ENCODE measurements at regions not wholly inside any gene's neighbourhood (a gene's known extent, or its start where the extent isn't known, plus 50 kb on each side); places are given as distances from the start of the nearest gene placed in this dataset.

- FAIRE-seq (no peak), DNase-seq (ENCODE audit: insufficient read length, low spot score) (no peak)
- TF ChIP-seq POLR2A (IDR thresholded peaks at IDR 0.05; ENCODE audit: low read depth, low read length) (no peak), POU2F2 (IDR thresholded peaks at IDR 0.05; ENCODE audit: low read depth, low read length) (no peak), SPI1 (IDR thresholded peaks at IDR 0.05; ENCODE audit: low read depth, low read length) (no peak), TAF1 (IDR thresholded peaks at IDR 0.05; ENCODE audit: low read depth, low read length) (no peak), POLR2AphosphoS5 (IDR thresholded peaks at IDR 0.05; ENCODE audit: low read depth, low read length) (no peak)
Observed at GRCh38 chr1:198809247-198809646, 170.4 kb downstream of the PTPRC start.

DNA sequence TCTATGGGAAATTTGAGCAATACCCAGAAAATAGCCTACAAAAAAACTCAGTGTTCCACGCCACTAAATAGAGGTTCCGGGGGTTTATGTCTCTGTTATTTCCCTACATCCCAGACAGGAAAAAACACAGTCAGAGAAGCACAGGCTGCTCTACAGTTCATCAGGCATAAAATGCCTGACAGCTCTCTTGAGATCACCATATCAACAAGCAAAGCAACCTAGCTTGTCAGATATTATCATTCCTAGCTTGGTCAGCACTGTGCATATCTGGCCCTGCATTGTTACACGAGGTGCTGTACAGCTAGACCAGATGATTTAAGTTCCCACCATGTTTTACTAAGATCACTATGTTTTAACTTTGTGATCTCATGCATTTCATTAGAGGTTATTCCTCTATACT lies 172.6 kb downstream of the PTPRC start:
- no peak for TF ChIP-seq SPI1 (IDR thresholded peaks at IDR 0.05; ENCODE audit: low read depth, low read length)
- no peak for TF ChIP-seq POU2F2 (IDR thresholded peaks at IDR 0.05; ENCODE audit: low read depth, low read length)
- no peak for TF ChIP-seq PAX5 (IDR thresholded peaks at IDR 0.05; ENCODE audit: insufficient read depth, low read length, severe bottlenecking)
- FAIRE-seq (no peak), DNase-seq (ENCODE audit: insufficient read length, low spot score) (no peak)

- TF ChIP-seq POLR2A (IDR thresholded peaks at IDR 0.05; ENCODE audit: low read depth, low read length) (no peak), TAF1 (IDR thresholded peaks at IDR 0.05; ENCODE audit: low read depth, low read length) (no peak), SPI1 (IDR thresholded peaks at IDR 0.05; ENCODE audit: low read depth, low read length) (no peak), PAX5 (IDR thresholded peaks at IDR 0.05; ENCODE audit: insufficient read depth, low read length, severe bottlenecking) (no peak), POLR2AphosphoS5 (IDR thresholded peaks at IDR 0.05; ENCODE audit: low read depth, low read length) (no peak), POU2F2 (IDR thresholded peaks at IDR 0.05; ENCODE audit: low read depth, low read length) (no peak)
- DNase-seq (ENCODE audit: insufficient read length, low spot score) (no peak), FAIRE-seq (no peak)
Observed at GRCh38 chr1:198823626-198824025, 184.8 kb downstream of the PTPRC start.

DNA sequence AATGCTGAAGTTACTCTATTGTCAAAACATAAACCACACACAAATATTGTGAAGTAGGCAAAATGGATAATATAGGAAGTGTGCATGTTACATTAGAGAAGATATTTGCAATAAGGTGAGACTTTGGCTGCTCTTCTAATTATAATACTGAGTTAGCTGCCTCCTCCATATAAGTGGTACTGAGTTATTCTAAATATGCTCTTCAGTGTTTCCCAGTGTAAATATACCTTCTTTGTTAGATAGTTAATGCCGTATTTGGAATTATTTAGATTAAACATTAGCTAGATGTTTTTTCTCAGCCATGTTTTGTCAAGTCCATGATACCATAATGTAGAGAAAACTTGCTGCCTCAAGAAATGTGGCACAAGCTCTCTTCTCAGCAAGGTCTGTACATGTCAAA lies 186.4 kb downstream of the PTPRC start:
- TF ChIP-seq TAF1 (IDR thresholded peaks at IDR 0.05; ENCODE audit: low read depth, low read length), result no peak
- TF ChIP-seq SPI1 (IDR thresholded peaks at IDR 0.05; ENCODE audit: low read depth, low read length), result no peak
- no peak for TF ChIP-seq POLR2A (IDR thresholded peaks at IDR 0.05; ENCODE audit: low read depth, low read length)
- TF ChIP-seq POLR2AphosphoS5 (IDR thresholded peaks at IDR 0.05; ENCODE audit: low read depth, low read length), result no peak
- TF ChIP-seq PAX5 (IDR thresholded peaks at IDR 0.05; ENCODE audit: insufficient read depth, low read length, severe bottlenecking), result no peak
- no peak for TF ChIP-seq POU2F2 (IDR thresholded peaks at IDR 0.05; ENCODE audit: low read depth, low read length)
- no peak for FAIRE-seq
- no peak for DNase-seq (ENCODE audit: insufficient read length, low spot score)

DNA sequence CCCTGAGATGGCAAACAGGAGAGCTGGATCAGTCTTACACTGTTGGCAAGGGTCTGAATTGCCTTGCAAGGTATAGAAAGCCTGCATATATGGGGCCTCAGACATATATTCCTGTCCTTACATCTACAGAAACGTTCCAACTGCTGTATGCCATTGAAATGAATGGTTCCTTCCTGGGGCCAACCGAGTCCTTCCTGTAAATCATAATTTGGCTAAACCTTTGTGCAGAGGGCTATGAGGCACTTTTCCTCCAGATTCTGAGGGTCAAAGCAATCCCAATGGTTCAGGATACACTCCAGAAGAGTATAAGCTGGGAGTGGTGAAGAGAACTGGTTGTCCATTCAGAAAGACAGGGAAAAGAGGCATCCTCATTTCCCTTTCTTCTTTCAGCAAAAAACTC lies 190.5 kb downstream of the PTPRC start:
- TF ChIP-seq TAF1 (IDR thresholded peaks at IDR 0.05; ENCODE audit: low read depth, low read length) (no peak), POLR2AphosphoS5 (IDR thresholded peaks at IDR 0.05; ENCODE audit: low read depth, low read length) (no peak), SPI1 (IDR thresholded peaks at IDR 0.05; ENCODE audit: low read depth, low read length) (no peak), POU2F2 (IDR thresholded peaks at IDR 0.05; ENCODE audit: low read depth, low read length) (no peak)
- DNase-seq (ENCODE audit: insufficient read length, low spot score) (no peak), FAIRE-seq (no peak)

DNA sequence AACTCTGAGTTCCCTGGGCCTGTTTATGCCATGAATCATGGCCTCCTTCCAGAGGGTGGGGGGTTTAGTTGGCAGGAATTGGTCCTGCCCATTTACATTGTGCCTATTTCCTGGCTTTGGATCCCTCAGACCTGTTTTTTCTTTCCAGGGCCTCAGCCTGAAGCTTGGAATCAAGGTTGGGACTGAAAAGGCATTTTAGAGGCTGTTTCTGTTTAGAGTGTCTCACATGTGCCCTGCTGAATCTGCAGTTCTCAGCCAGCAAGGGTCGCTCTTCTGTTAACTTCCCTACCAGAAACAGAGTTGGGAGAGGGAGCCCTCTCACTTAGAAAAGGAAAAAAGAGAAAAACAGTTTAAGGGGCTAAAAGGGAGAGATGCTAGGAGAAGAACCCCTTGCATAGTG lies 191.1 kb downstream of the PTPRC start:
- no peak for TF ChIP-seq POLR2AphosphoS5 (IDR thresholded peaks at IDR 0.05; ENCODE audit: low read depth, low read length)
- TF ChIP-seq POU2F2 (IDR thresholded peaks at IDR 0.05; ENCODE audit: low read depth, low read length), result no peak
- no peak for TF ChIP-seq POLR2A (IDR thresholded peaks at IDR 0.05; ENCODE audit: low read depth, low read length)
- no peak for TF ChIP-seq SPI1 (IDR thresholded peaks at IDR 0.05; ENCODE audit: low read depth, low read length)
- TF ChIP-seq TAF1 (IDR thresholded peaks at IDR 0.05; ENCODE audit: low read depth, low read length), result no peak
- no peak for TF ChIP-seq PAX5 (IDR thresholded peaks at IDR 0.05; ENCODE audit: insufficient read depth, low read length, severe bottlenecking)
- DNase-seq (ENCODE audit: insufficient read length, low spot score) (no peak), FAIRE-seq (no peak)

DNA sequence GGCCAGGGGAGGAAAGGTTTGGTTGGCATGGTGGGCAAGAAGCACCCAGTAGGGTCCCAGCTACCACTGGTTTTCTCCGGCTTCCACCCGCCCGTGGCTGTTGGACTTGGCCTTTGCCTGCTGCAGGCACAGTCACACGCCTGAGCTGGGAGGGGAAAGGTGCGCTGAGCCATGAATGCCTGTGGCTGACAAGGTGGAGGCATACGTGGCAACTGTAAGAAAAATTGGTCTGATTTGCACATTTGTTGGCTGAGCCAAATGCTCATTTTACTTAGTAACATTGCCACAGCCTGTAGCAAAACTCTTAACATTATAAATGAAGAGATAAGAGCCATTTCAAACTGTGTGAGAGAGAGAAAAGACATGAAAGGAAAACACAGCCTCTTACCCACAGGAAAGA lies 191.6 kb downstream of the PTPRC start:
- DNase-seq (ENCODE audit: insufficient read length, low spot score), result no peak
- FAIRE-seq, result no peak
- no peak for TF ChIP-seq TAF1 (IDR thresholded peaks at IDR 0.05; ENCODE audit: low read depth, low read length)

DNA sequence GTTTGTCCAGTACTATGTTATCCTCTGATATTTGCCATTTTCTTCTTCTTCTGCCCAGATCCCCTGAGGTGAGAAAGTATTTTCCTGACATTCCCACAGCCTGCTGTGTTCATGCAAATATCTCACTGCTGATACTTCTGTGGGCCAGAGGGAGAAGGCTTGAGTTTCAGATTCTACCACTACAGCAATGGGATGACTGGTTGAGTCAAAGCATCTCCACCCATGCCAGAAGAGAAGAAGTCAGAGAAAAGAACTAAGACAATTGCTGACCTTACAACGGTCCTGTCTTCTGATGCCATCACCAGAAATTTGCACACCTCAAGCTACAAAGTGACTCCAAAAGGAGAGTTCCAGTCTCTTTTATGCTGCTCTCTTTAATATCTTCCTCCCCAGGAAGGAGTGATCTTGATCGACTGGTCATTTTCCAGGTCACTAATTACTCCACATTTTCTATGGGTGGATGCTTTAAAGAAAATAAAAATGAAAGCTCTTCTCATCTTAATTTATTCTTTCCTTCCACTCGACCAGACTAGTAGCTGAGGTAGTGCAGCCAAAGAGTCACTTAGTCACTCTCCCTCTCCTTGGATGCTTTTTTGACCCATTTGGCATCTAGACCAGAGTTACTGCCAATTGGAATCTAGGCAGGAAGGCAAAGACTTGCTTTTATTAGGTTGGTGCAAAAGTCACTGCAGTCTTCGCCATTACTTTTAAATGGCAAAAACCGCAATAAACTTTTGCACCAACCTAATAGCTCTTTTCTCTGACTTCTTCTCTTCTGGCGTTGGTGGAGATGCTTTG lies 195.1 kb downstream of the PTPRC start:
- FAIRE-seq (no peak), DNase-seq (ENCODE audit: insufficient read length, low spot score) (no peak)
- no peak for TF ChIP-seq TAF1 (IDR thresholded peaks at IDR 0.05; ENCODE audit: low read depth, low read length)
- no peak for TF ChIP-seq SPI1 (IDR thresholded peaks at IDR 0.05; ENCODE audit: low read depth, low read length)
- no peak for TF ChIP-seq POLR2AphosphoS5 (IDR thresholded peaks at IDR 0.05; ENCODE audit: low read depth, low read length)
- no peak for TF ChIP-seq PAX5 (IDR thresholded peaks at IDR 0.05; ENCODE audit: insufficient read depth, low read length, severe bottlenecking)
- TF ChIP-seq POU2F2 (IDR thresholded peaks at IDR 0.05; ENCODE audit: low read depth, low read length), result no peak
- TF ChIP-seq POLR2A (IDR thresholded peaks at IDR 0.05; ENCODE audit: low read depth, low read length), result no peak

DNA sequence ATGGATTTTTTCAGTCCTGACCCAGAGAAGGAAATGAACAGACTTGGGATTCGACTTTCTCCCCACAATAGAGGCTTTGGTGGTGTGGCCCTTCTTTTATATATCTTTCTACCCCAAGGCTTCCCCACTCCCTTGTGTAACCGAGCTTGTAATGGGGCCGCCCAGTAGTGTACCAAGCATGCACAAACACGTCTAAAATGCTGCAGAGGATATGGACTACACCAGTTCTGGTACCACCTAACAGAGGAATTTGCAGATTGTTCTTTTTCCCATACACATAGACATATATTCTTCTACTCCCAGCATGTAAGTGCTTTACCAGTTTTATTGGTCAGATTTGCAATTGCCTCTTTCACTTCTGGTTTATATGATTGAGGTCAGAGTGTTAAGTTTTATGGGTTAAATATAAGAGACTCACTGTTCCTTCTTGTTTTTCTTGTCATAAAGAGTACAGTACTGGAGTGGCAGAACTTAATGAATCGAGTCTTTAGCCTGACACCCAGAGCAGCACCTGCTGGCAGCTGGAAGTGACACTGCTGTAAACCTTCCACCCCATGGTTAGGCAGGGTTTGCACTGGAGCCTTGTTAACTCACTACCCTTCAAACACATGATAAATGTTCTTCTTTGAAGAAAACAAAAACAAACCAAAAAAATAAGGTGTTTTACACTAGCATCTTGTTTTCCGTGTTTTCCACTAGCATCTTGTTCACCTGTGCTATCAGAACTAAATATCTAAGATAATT lies 198.6 kb downstream of the PTPRC start:
- TF ChIP-seq POLR2A (IDR thresholded peaks at IDR 0.05; ENCODE audit: low read depth, low read length) (no peak), PAX5 (IDR thresholded peaks at IDR 0.05; ENCODE audit: insufficient read depth, low read length, severe bottlenecking) (no peak), POLR2AphosphoS5 (IDR thresholded peaks at IDR 0.05; ENCODE audit: low read depth, low read length) (no peak), TAF1 (IDR thresholded peaks at IDR 0.05; ENCODE audit: low read depth, low read length) (no peak), SPI1 (IDR thresholded peaks at IDR 0.05; ENCODE audit: low read depth, low read length) (no peak)
- FAIRE-seq (peak; percentile 5), DNase-seq (ENCODE audit: insufficient read length, low spot score) (no peak)

DNA sequence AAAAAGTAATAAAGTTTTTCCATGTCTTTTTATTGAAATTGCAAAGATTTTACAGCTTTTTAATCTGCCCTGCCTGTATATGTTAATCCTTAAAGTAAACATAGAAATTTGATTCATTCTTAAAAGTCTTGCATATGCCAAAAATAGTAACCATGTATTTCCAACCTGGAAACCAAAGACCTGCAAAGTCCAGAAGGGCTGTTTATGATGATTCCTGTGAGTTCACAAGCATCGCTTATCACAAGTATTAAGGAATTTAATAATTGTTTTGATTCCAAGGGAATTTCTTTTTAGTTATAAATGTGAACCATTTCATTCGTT lies 199.1 kb downstream of the PTPRC start:
- DNase-seq (ENCODE audit: insufficient read length, low spot score), result no peak
- TF ChIP-seq POU2F2 (IDR thresholded peaks at IDR 0.05; ENCODE audit: low read depth, low read length) (no peak), SPI1 (IDR thresholded peaks at IDR 0.05; ENCODE audit: low read depth, low read length) (no peak), POLR2A (IDR thresholded peaks at IDR 0.05; ENCODE audit: low read depth, low read length) (no peak), POLR2AphosphoS5 (IDR thresholded peaks at IDR 0.05; ENCODE audit: low read depth, low read length) (no peak), TAF1 (IDR thresholded peaks at IDR 0.05; ENCODE audit: low read depth, low read length) (no peak), PAX5 (IDR thresholded peaks at IDR 0.05; ENCODE audit: insufficient read depth, low read length, severe bottlenecking) (no peak)
- FAIRE-seq, result no peak
